ENCODE measurements at regions not wholly inside any gene's neighbourhood (a gene's known extent, or its start where the extent isn't known, plus 50 kb on each side); places are given as distances from the start of the nearest gene placed in this dataset.

DNA sequence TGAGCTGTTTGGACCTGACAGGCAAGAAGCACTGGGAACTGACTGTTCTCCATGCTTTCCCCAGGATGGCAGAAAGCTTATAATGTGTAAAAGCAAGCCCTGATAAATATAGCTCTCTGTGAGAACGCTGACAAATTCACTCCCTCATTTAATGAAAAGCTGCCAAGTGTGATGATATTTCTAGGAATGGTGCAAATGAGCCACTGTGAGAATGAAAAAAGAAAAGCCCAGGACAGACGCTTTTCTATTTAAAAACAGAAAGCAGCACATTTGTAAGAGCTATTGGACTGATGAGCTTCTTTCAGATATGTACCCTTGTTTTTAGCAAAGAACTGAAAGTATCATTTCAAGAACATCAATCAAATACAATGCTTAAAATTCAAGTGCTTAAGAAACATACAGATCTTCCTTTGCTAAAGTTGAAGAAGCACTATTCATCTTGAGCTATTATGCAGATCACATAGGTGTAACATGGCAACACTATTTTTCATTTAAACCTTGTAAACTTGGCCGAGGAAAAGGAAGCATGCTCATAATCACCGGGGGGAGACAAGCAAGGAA is 842.6 kb upstream of the ACO1 start:
- no peak for TF ChIP-seq POLR2A (IDR thresholded peaks at IDR 0.05)
- TF ChIP-seq, protein P1, sequence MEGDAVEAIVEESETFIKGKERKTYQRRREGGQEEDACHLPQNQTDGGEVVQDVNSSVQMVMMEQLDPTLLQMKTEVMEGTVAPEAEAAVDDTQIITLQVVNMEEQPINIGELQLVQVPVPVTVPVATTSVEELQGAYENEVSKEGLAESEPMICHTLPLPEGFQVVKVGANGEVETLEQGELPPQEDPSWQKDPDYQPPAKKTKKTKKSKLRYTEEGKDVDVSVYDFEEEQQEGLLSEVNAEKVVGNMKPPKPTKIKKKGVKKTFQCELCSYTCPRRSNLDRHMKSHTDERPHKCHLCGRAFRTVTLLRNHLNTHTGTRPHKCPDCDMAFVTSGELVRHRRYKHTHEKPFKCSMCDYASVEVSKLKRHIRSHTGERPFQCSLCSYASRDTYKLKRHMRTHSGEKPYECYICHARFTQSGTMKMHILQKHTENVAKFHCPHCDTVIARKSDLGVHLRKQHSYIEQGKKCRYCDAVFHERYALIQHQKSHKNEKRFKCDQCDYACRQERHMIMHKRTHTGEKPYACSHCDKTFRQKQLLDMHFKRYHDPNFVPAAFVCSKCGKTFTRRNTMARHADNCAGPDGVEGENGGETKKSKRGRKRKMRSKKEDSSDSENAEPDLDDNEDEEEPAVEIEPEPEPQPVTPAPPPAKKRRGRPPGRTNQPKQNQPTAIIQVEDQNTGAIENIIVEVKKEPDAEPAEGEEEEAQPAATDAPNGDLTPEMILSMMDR (IDR thresholded peaks at IDR 0.05): no peak
